ENCODE measurements at regions not wholly inside any gene's neighbourhood (a gene's known extent, or its start where the extent isn't known, plus 50 kb on each side); places are given as distances from the start of the nearest gene placed in this dataset.

DNA sequence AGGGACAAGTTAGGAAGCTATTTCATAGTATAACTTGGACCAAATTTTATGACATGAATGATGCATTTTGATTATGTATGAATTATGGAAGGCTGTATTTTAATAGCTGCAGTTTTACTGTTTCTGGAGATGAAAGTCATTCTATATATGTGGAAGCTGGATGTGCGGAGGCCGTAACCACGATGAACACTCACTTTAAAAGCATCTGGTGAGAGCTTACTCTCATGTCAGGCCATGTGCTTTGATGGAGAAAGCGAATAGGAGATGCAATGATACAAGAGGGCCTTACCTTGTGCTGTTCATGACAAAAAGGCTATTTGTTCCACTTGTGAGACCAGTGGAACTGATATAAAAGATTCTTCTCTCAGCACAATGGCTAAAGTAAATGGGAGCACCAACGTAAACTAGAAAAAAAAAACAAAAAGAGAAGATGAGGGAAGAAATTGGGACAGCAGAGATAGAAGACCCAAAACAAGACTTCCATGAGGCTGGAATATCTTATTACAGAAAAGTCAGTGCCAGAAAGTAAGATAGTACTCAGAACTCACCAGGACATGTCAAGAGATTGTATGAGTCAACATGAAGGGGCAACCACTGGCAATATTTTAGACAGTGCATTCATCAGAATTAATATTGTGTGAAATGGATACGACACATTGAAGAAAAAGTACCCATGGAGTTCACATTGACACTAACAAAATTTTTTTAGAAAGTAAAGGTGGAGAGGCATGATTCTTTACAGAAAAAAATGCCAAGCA, 63.3 kb upstream of the GAB1 start:
- H3K27me3 ChIP-seq (ENCODE audit: insufficient read depth, low read depth, severe bottlenecking) = no peaks in the 10 kb centered on the region
- H3K4me3 ChIP-seq (ENCODE audit: low read depth, low read length) = no peak overlapping the region
- no peak overlapping the region for H3K27ac ChIP-seq
- DNase-seq = no peak
- TF ChIP-seq, protein P1, sequence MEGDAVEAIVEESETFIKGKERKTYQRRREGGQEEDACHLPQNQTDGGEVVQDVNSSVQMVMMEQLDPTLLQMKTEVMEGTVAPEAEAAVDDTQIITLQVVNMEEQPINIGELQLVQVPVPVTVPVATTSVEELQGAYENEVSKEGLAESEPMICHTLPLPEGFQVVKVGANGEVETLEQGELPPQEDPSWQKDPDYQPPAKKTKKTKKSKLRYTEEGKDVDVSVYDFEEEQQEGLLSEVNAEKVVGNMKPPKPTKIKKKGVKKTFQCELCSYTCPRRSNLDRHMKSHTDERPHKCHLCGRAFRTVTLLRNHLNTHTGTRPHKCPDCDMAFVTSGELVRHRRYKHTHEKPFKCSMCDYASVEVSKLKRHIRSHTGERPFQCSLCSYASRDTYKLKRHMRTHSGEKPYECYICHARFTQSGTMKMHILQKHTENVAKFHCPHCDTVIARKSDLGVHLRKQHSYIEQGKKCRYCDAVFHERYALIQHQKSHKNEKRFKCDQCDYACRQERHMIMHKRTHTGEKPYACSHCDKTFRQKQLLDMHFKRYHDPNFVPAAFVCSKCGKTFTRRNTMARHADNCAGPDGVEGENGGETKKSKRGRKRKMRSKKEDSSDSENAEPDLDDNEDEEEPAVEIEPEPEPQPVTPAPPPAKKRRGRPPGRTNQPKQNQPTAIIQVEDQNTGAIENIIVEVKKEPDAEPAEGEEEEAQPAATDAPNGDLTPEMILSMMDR (IDR thresholded peaks at IDR 0.05; ENCODE audit: low read depth, low read length) = no peak
- H3K36me3 ChIP-seq = no peaks in the 10 kb centered on the region
- no peaks in the 10 kb centered on the region for H3K9me3 ChIP-seq (ENCODE audit: severe bottlenecking)

DNA sequence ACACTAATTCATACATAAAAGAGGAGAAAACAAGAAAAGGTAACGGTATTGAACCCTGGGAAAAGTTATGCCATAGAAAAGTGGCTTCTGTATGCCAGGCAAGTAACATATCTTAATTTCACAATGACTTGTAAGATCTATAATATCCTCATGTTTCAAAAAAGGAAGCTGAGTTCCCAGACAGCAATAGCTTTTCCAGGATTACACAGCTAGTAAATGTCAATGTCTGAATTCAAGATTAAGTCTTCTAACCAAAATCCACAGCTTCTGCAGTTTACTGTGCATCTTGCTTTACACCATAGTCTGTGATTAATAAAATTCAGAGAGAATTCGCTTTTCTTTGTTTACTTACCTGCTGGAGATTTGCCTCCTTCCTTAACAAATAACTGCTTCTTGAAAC, 55.8 kb upstream of the GAB1 start:
- Histone ChIP-seq H3K36me3 (no peaks in the 10 kb centered on the region), H3K4me3 (ENCODE audit: low read depth, low read length) (no peak overlapping the region), H3K9me3 (ENCODE audit: severe bottlenecking) (no peaks in the 10 kb centered on the region), H3K27me3 (ENCODE audit: insufficient read depth, low read depth, severe bottlenecking) (no peaks in the 10 kb centered on the region), H3K27ac (no peak overlapping the region)
- DNase-seq = no peak
- TF ChIP-seq, protein P1 (IDR thresholded peaks at IDR 0.05; ENCODE audit: low read depth, low read length) = no peak

DNA sequence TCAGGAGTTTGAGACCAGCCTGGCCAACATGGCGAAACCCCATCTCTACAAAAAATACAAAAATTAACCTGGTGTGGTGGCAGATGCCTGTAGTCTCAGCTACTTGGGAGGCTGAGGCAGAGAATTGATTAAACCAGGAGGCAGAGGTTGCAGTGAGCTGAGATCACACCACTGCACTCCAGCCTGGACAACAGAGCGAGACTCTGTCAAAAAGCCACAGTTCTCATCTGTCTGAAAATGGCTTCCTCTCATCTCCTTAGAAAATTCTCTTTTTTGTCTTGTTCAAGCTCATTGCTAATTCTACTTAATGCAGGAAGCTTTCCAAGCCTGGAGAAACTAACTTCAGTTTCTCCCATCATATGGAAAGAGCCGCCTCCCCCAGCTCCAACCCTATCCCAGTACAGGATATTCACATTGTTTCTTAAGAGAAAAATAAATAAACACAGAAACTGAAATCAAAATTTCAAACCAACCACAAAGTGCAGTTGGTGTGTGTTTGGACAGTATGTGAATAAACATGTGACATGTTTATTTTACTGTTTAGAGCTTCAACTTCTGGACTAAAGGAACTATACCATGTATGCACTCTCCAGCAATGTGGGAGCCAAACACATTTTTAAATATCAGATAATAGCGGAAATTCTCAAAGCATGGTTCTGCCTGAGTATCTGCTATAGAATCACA, 55.0 kb upstream of the GAB1 start:
- Histone ChIP-seq H3K27ac (no peak overlapping the region), H3K36me3 (no peaks in the 10 kb centered on the region), H3K9me3 (ENCODE audit: severe bottlenecking) (no peaks in the 10 kb centered on the region), H3K27me3 (ENCODE audit: insufficient read depth, low read depth, severe bottlenecking) (no peaks in the 10 kb centered on the region), H3K4me3 (ENCODE audit: low read depth, low read length) (no peak overlapping the region)
- TF ChIP-seq, protein P1 (IDR thresholded peaks at IDR 0.05; ENCODE audit: low read depth, low read length) = no peak
- no peak for DNase-seq

DNA sequence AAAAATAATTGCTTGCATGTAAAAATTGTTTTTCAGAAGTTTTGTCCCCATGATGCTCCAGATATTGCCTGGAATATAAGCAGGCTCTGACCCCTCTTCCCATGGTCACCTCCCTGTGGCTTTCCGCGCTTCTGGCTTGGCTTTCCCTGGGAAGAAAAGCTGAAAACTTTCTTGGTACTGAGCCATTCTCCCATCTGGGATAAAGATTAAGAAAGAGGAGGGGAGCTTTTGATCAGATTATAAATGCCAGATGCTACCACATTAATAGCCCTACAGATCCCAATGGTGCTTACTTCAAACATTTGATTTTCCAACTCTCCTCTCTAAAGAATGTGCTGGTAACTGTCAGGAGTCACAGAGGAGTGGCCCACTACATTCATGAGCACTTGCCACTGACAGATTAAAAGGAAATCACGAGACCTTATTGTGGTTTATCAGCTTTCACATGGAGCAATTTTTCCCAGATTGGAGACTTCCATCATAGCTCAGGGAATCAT, 54.4 kb upstream of the GAB1 start:
- H3K4me3 ChIP-seq (ENCODE audit: low read depth, low read length) = no peak overlapping the region
- no peaks in the 10 kb centered on the region for H3K27me3 ChIP-seq (ENCODE audit: insufficient read depth, low read depth, severe bottlenecking)
- peak; percentile 61 for DNase-seq
- no peaks in the 10 kb centered on the region for H3K36me3 ChIP-seq
- TF ChIP-seq, protein P1 (IDR thresholded peaks at IDR 0.05; ENCODE audit: low read depth, low read length) = no peak
- H3K9me3 ChIP-seq (ENCODE audit: severe bottlenecking) = no peaks in the 10 kb centered on the region
- H3K27ac ChIP-seq = no peak overlapping the region; the same call in 1 of the 2 replicates

DNA sequence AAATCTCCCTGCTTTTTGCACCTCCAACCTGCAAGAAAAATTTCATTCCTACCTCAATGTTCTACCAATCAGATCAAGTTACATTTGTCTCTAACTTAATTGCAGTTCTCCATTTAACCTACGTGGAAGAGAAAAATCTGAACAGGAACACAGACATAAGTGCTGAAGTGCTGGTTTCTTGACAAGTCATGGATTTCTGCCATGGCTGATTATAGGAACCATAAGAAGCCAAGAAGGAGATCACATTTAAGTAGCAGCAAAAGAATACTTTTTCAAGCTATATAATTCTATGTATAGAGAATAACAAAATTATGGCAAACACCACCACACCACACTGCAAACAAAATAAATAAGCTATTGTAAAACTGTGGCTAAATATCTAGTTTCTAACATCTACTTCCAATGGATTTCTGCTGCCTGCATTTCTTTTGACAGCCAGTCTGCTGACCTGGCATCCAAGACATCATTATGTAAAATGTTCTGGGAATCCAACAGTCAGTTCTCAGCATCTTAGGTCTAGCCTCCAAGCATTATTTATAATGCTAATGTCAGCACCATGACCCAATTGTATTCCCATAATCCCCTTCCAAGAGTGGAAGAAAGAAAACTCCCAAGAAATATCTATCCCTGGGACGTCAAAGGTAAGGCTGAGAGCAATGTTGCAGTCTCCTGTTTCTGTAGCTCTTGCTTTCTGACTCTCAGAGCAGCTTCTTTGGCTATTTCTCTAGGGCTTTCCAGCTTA, 50.8 kb upstream of the GAB1 start:
- Histone ChIP-seq H3K27ac (no peak overlapping the region), H3K27me3 (ENCODE audit: insufficient read depth, low read depth, severe bottlenecking) (no peaks in the 10 kb centered on the region), H3K36me3 (no peaks in the 10 kb centered on the region), H3K4me3 (ENCODE audit: low read depth, low read length) (no peak overlapping the region), H3K9me3 (ENCODE audit: severe bottlenecking) (no peaks in the 10 kb centered on the region)
- TF ChIP-seq, protein P1 (IDR thresholded peaks at IDR 0.05; ENCODE audit: low read depth, low read length) = no peak
- no peak for DNase-seq
